ENCODE measurements at regions not wholly inside any gene's neighbourhood (a gene's known extent, or its start where the extent isn't known, plus 50 kb on each side); places are given as distances from the start of the nearest gene placed in this dataset.

DNA sequence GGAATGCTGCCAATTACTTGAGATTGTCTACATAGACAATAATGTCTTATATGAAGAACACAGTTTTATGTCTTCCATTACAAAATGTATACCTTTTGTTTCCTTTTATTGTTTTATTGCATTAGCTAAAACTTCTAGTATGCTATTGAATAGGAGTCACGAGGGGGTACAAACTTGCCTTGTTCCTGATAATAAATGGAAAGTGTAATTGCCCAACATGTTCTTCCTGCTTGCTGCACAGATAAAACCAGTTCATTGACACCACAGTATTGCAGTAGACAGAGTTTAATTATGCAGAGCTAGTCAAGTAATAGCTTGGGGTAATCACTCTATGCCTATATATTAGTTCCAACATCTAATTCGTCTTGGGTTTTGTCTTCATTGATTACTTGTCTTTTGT, 1276.2 kb upstream of the NRXN1 start:
- no peaks in the 10 kb centered on the region for H3F3A ChIP-seq (ENCODE audit: control insufficient read depth, insufficient read depth)
- H3K4me3 ChIP-seq (ENCODE audit: low read length) = no peak overlapping the region
- H3K4me1 ChIP-seq (ENCODE audit: control insufficient read depth, low read length) = no peaks in the 10 kb centered on the region
- H3K36me3 ChIP-seq (ENCODE audit: control insufficient read depth, low read length) = no peaks in the 10 kb centered on the region
- no peaks in the 10 kb centered on the region for H3K79me2 ChIP-seq (ENCODE audit: control insufficient read depth, low read length)
- H3K27ac ChIP-seq (ENCODE audit: low read depth, low read length) = no peak overlapping the region
- H3K9me2 ChIP-seq (replicated peaks; ENCODE audit: control insufficient read depth, low read length) = no peaks in the 10 kb centered on the region
- H4K20me1 ChIP-seq (ENCODE audit: control insufficient read depth, insufficient read depth, low read depth, low read length) = no peaks in the 10 kb centered on the region
- H3K9me3 ChIP-seq (ENCODE audit: control insufficient read depth, insufficient read depth, low read length) = no peaks in the 10 kb centered on the region
- TF ChIP-seq EZH2phosphoT487 (IDR thresholded peaks at IDR 0.05; ENCODE audit: borderline replicate concordance, low read length) = no peak
- TF ChIP-seq, protein P1, sequence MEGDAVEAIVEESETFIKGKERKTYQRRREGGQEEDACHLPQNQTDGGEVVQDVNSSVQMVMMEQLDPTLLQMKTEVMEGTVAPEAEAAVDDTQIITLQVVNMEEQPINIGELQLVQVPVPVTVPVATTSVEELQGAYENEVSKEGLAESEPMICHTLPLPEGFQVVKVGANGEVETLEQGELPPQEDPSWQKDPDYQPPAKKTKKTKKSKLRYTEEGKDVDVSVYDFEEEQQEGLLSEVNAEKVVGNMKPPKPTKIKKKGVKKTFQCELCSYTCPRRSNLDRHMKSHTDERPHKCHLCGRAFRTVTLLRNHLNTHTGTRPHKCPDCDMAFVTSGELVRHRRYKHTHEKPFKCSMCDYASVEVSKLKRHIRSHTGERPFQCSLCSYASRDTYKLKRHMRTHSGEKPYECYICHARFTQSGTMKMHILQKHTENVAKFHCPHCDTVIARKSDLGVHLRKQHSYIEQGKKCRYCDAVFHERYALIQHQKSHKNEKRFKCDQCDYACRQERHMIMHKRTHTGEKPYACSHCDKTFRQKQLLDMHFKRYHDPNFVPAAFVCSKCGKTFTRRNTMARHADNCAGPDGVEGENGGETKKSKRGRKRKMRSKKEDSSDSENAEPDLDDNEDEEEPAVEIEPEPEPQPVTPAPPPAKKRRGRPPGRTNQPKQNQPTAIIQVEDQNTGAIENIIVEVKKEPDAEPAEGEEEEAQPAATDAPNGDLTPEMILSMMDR (IDR thresholded peaks at IDR 0.05; ENCODE audit: low read depth, low read length, poor library complexity, severe bottlenecking) = no peak
- no peak overlapping the region for H3K4me2 ChIP-seq (ENCODE audit: low read length)
- H3K27me3 ChIP-seq (ENCODE audit: control insufficient read depth, low read length) = no peaks in the 10 kb centered on the region

DNA sequence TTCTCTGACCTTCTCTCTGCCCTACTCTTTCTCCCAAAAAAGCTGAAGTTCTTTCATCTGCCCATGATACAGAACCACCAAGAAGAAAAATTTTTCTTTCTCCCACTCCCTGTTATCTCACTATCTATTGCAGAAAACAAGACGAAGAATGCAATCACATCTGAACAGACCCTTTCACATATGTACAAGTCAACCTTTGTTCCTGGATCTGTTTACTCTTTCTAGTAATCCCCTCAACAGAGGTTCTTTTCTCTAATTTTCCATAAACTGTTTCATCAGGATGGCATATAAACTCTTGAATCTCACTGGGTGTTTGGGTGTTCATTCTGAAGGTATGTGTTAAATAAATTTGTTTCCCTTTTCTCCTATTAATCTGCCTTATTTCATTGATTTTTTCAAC, 1262.7 kb upstream of the NRXN1 start:
- TF ChIP-seq, protein P1 (IDR thresholded peaks at IDR 0.05; ENCODE audit: low read depth, low read length, poor library complexity, severe bottlenecking) = no peak
- no peak for TF ChIP-seq EZH2phosphoT487 (IDR thresholded peaks at IDR 0.05; ENCODE audit: borderline replicate concordance, low read length)
- Histone ChIP-seq H3K79me2 (ENCODE audit: control insufficient read depth, low read length) (no peaks in the 10 kb centered on the region), H3K36me3 (ENCODE audit: control insufficient read depth, low read length) (no peaks in the 10 kb centered on the region), H3F3A (ENCODE audit: control insufficient read depth, insufficient read depth) (no peaks in the 10 kb centered on the region), H3K27me3 (ENCODE audit: control insufficient read depth, low read length) (no peaks in the 10 kb centered on the region), H3K4me3 (ENCODE audit: low read length) (no peak overlapping the region), H3K9me3 (ENCODE audit: control insufficient read depth, insufficient read depth, low read length) (no peaks in the 10 kb centered on the region), H3K27ac (ENCODE audit: low read depth, low read length) (no peak overlapping the region), H4K20me1 (ENCODE audit: control insufficient read depth, insufficient read depth, low read depth, low read length) (no peaks in the 10 kb centered on the region), H3K4me2 (ENCODE audit: low read length) (no peak overlapping the region), H3K4me1 (ENCODE audit: control insufficient read depth, low read length) (no peaks in the 10 kb centered on the region), H3K9me2 (replicated peaks; ENCODE audit: control insufficient read depth, low read length) (no peaks in the 10 kb centered on the region)

GRCh38 chr2:52292801-52293200, 1260.9 kb upstream of the NRXN1 start:
- H3F3A ChIP-seq (ENCODE audit: control insufficient read depth, insufficient read depth) = no peaks in the 10 kb centered on the region
- no peaks in the 10 kb centered on the region for H3K9me2 ChIP-seq (replicated peaks; ENCODE audit: control insufficient read depth, low read length)
- H3K36me3 ChIP-seq (ENCODE audit: control insufficient read depth, low read length) = no peaks in the 10 kb centered on the region
- no peak overlapping the region for H3K27ac ChIP-seq (ENCODE audit: low read depth, low read length)
- H4K20me1 ChIP-seq (ENCODE audit: control insufficient read depth, insufficient read depth, low read depth, low read length) = no peaks in the 10 kb centered on the region
- no peak overlapping the region for H3K4me2 ChIP-seq (ENCODE audit: low read length)
- no peaks in the 10 kb centered on the region for H3K4me1 ChIP-seq (ENCODE audit: control insufficient read depth, low read length)
- no peaks in the 10 kb centered on the region for H3K27me3 ChIP-seq (ENCODE audit: control insufficient read depth, low read length)
- TF ChIP-seq, protein P1 (IDR thresholded peaks at IDR 0.05; ENCODE audit: low read depth, low read length, poor library complexity, severe bottlenecking) = no peak
- no peak for TF ChIP-seq EZH2phosphoT487 (IDR thresholded peaks at IDR 0.05; ENCODE audit: borderline replicate concordance, low read length)
- H3K9me3 ChIP-seq (ENCODE audit: control insufficient read depth, insufficient read depth, low read length) = no peaks in the 10 kb centered on the region
- no peak overlapping the region for H3K4me3 ChIP-seq (ENCODE audit: low read length)
- H3K79me2 ChIP-seq (ENCODE audit: control insufficient read depth, low read length) = no peaks in the 10 kb centered on the region

- no peaks in the 10 kb centered on the region for H3K27me3 ChIP-seq (ENCODE audit: control insufficient read depth, low read length)
- H3K4me3 ChIP-seq (ENCODE audit: low read length) = no peak overlapping the region
- no peaks in the 10 kb centered on the region for H3K9me2 ChIP-seq (replicated peaks; ENCODE audit: control insufficient read depth, low read length)
- no peaks in the 10 kb centered on the region for H4K20me1 ChIP-seq (ENCODE audit: control insufficient read depth, insufficient read depth, low read depth, low read length)
- H3F3A ChIP-seq (ENCODE audit: control insufficient read depth, insufficient read depth) = no peaks in the 10 kb centered on the region
- TF ChIP-seq, protein P1 (IDR thresholded peaks at IDR 0.05; ENCODE audit: low read depth, low read length, poor library complexity, severe bottlenecking) = no peak
- TF ChIP-seq EZH2phosphoT487 (IDR thresholded peaks at IDR 0.05; ENCODE audit: borderline replicate concordance, low read length) = no peak
- no peaks in the 10 kb centered on the region for H3K79me2 ChIP-seq (ENCODE audit: control insufficient read depth, low read length)
- H3K4me1 ChIP-seq (ENCODE audit: control insufficient read depth, low read length) = no peaks in the 10 kb centered on the region
- no peak overlapping the region for H3K4me2 ChIP-seq (ENCODE audit: low read length)
- H3K9me3 ChIP-seq (ENCODE audit: control insufficient read depth, insufficient read depth, low read length) = no peaks in the 10 kb centered on the region
- H3K27ac ChIP-seq (ENCODE audit: low read depth, low read length) = no peak overlapping the region
- H3K36me3 ChIP-seq (ENCODE audit: control insufficient read depth, low read length) = no peaks in the 10 kb centered on the region
These were observed 1257.8 kb upstream of the NRXN1 start for GRCh38 chr2:52289741-52290140.

All from DOHH2 (cell line).